ENCODE measurements at regions not wholly inside any gene's neighbourhood (a gene's known extent, or its start where the extent isn't known, plus 50 kb on each side); places are given as distances from the start of the nearest gene placed in this dataset.

DNA sequence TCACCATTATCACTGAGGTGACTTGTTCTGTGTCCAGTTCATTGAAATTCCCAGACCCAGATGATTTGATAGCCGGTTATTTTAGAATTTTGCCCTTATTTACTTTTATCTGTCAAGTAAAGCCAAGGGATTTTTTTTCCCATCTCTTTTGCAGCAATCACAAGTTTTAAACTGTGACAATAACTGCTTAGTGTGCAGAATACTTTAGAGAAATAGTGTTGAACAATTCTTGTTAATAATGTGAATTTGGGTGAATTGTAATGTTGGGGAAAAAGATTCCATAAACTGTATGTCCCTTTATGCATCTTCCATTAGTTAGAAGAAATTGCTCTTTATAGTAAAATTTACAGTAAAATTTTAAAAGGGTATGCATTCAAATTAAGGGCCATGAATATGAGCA is 79.5 kb downstream of the SLITRK6 start:
- H3K27me3 ChIP-seq: no peaks in the 10 kb centered on the region
- H3K9me3 ChIP-seq: no peaks in the 10 kb centered on the region

DNA sequence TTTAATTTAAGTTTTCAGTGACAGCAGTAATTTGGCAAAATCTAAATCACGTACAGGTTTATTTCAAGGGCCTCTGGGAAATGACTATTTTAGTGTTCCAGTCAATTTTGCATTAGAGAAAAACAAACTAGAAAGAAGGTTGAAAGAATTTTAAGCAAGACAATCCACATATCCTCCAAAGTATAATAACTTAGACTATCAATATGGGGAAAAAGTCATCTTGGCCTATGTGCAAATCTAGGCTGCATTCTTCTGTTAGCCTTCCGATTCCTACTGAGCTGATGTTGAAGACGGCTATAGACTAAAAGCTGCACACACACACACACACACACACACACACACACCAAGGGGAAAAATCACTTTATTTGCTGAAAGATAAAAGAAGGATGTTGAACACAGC is 81.3 kb downstream of the SLITRK6 start:
- Histone ChIP-seq H3K4me1 (no peaks in the 10 kb centered on the region), H3K36me3 (no peaks in the 10 kb centered on the region), H3K9me3 (no peaks in the 10 kb centered on the region), H3K27me3 (no peaks in the 10 kb centered on the region), H3K4me3 (no peak overlapping the region), H3K27ac (no peak overlapping the region)
- ATAC-seq: no peak
- DNase-seq: no peak
- TF ChIP-seq, protein P1, sequence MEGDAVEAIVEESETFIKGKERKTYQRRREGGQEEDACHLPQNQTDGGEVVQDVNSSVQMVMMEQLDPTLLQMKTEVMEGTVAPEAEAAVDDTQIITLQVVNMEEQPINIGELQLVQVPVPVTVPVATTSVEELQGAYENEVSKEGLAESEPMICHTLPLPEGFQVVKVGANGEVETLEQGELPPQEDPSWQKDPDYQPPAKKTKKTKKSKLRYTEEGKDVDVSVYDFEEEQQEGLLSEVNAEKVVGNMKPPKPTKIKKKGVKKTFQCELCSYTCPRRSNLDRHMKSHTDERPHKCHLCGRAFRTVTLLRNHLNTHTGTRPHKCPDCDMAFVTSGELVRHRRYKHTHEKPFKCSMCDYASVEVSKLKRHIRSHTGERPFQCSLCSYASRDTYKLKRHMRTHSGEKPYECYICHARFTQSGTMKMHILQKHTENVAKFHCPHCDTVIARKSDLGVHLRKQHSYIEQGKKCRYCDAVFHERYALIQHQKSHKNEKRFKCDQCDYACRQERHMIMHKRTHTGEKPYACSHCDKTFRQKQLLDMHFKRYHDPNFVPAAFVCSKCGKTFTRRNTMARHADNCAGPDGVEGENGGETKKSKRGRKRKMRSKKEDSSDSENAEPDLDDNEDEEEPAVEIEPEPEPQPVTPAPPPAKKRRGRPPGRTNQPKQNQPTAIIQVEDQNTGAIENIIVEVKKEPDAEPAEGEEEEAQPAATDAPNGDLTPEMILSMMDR (IDR thresholded peaks at IDR 0.05): no peak
- TF ChIP-seq POLR2A (IDR thresholded peaks at IDR 0.05): no peak
- intact Hi-C loops (cut with DNase I): no loop called here
- WGBS, 4 donors: 79 to 95% (median 87%) methylated on average over 3 of the region's 3 CpGs

More for the DNA sequence above, 79.5 kb downstream of the SLITRK6 start:
- intact Hi-C loops (cut with DNase I): no loop called here
- DNase-seq (no peak), ATAC-seq (no peak)
- 84 to 95% (median 89%) methylated on average over 1 of the region's 1 CpG for WGBS, 4 donors
- Histone ChIP-seq H3K4me1 (no peaks in the 10 kb centered on the region), H3K4me3 (no peak overlapping the region), H3K36me3 (no peaks in the 10 kb centered on the region), H3K27ac (no peak overlapping the region)
- TF ChIP-seq, protein P1 (IDR thresholded peaks at IDR 0.05): no peak
- TF ChIP-seq POLR2A (IDR thresholded peaks at IDR 0.05): no peak

DNA sequence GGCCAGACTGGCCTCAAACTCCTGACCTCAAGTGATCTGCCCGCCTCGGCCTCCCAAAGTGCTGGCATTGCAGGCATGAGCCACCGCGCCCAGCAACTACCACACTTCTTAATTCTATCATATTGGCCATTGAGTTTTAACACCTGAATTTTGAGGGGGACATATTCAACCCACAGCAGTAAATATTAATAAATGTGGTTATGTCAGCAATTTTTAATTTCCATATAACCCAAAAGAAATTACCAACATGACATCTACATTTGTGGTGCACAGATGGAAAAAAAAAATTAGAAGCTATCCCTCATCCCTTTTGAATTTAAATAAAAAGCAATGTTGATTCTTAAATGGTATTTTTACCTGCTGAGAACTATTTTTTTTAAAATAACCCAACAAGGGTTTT is 88.7 kb downstream of the SLITRK6 start:
- no peak for TF ChIP-seq POLR2A (IDR thresholded peaks at IDR 0.05)
- no peak for DNase-seq
- H3K4me3 ChIP-seq: no peak overlapping the region
- H3K36me3 ChIP-seq: no peaks in the 10 kb centered on the region
- H3K4me1 ChIP-seq: no peaks in the 10 kb centered on the region
- H3K27me3 ChIP-seq: no peaks in the 10 kb centered on the region
- no peak for ATAC-seq
- peaks cover 0 to 5% (median 0%) of the 10 kb centered on the region in 12 donors for H3K9me3 ChIP-seq
- H3K27ac ChIP-seq: no peak overlapping the region
- WGBS, 4 donors: 94 to 97% (median 97%) methylated on average over 4 of the region's 4 CpGs
- intact Hi-C loops (cut with DNase I): no loop called here

DNA sequence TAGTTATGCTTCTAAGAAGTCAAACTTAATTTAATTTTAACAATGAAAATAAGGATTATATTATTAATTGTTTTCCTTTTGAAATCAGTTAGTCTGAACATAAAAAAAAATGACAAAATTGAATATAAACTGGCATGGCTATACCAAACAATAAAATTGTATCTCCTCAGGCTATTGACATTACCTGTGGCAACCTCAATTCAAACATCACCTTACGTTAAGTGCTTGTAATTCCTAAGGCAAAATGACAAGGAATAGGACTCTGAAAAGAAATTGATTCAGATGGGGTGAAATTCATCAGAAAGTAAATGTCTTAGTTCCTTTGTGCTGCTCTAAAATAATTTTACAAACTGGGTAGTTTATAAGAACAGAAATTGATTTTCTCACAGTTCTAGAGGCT is 89.5 kb downstream of the SLITRK6 start:
- ATAC-seq (no peak), DNase-seq (no peak)
- TF ChIP-seq, protein P1 (IDR thresholded peaks at IDR 0.05): no peak
- no peak for TF ChIP-seq POLR2A (IDR thresholded peaks at IDR 0.05)
- H3K4me3 ChIP-seq: no peak overlapping the region
- H3K4me1 ChIP-seq: no peaks in the 10 kb centered on the region
- H3K27me3 ChIP-seq: no peaks in the 10 kb centered on the region
- peaks cover 0 to 5% (median 0%) of the 10 kb centered on the region in 12 donors for H3K9me3 ChIP-seq
- H3K36me3 ChIP-seq: no peaks in the 10 kb centered on the region
- 70 to 86% (median 78%) methylated on average over 1 of the region's 1 CpG for WGBS, 4 donors
- intact Hi-C loops (cut with DNase I): no loop called here
- no peak overlapping the region for H3K27ac ChIP-seq

DNA sequence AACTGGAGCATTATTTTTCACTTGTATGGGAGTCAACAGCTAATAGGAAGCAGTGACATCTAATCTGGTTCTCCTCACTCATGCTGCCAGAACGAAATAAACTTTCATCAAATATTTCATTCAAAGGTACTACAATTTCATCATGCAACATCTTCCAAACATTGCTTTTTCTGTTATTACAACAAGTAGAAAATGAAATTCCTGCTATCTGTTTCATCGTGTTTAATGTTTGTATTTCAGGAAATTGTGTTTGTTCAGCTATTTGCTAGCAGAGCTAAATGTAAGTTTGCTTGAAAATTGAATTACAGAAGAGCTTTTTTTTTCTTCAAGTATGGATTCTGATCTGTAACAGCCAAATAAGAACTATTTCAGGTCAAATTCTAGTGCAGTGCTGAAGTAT is 90.1 kb downstream of the SLITRK6 start:
- ATAC-seq: no peak
- no peak overlapping the region for H3K4me3 ChIP-seq
- H3K4me1 ChIP-seq: no peaks in the 10 kb centered on the region
- WGBS, 4 donors: 40 to 59% (median 50%) methylated on average over 2 of the region's 2 CpGs
- intact Hi-C loops (cut with DNase I): no loop called here
- H3K9me3 ChIP-seq: peaks cover 0 to 5% (median 0%) of the 10 kb centered on the region in 12 donors
- no peak overlapping the region for H3K27ac ChIP-seq
- H3K36me3 ChIP-seq: no peaks in the 10 kb centered on the region
- no peak for DNase-seq
- no peak for TF ChIP-seq POLR2A (IDR thresholded peaks at IDR 0.05)
- TF ChIP-seq, protein P1 (IDR thresholded peaks at IDR 0.05): no peak
- no peaks in the 10 kb centered on the region for H3K27me3 ChIP-seq
